Gastrocnemius medialis (tissue), 4 donors: ENCODE measurements at regions not wholly inside any gene's neighbourhood (a gene's known extent, or its start where the extent isn't known, plus 50 kb on each side); places are given as distances from the start of the nearest gene placed in this dataset.
"Not testable (repeated sequence)": the region's sequence is repeated elsewhere in the genome, so short reads cannot be mapped to it uniquely, and the experiment has no call there.

Experiments used
- CTCF ChIP-seq, 5 experiments: fragments of 450-650 bp in 3 of 5; fragments of 200-600 bp in 2 of 5; sonication (generic) in 2 of 5; IDR thresholded peaks in 4 of 5; conservative IDR thresholded peaks in 1 of 5; 1 replicate in 4 of 5; 2 replicates in 1 of 5; pipeline ENCODE4 v1.5.1; 2016 to 2019; ENCODE audit warnings: antibody characterized with exemption in 5 of 5, mild to moderate bottlenecking in 3 of 5, moderate library complexity in 3 of 5
- POLR2A ChIP-seq, 2 donors: fragments of 450-650 bp; IDR thresholded peaks; one replicate each; pipeline ENCODE4 v1.6.1; 2017; ENCODE audit warnings: antibody characterized with exemption in 2 of 2, mild to moderate bottlenecking in 2 of 2, moderate library complexity in 2 of 2

GRCh38 chr6:113375466-113375865 lies 481.7 kb upstream of the MARCKS start:
- not testable (repeated sequence) for TF ChIP-seq CTCF (IDR thresholded peaks at IDR 0.05 in 4 of 5, conservative IDR thresholded peaks at IDR 0.05 in 1 of 5); POLR2A (IDR thresholded peaks at IDR 0.05)
